ENCODE measurements at regions not wholly inside any gene's neighbourhood (a gene's known extent, or its start where the extent isn't known, plus 50 kb on each side); places are given as distances from the start of the nearest gene placed in this dataset.

GRCh38 chr5:93845376-93845775 lies 104.0 kb upstream of the POU5F2 start:
- Mint-ChIP-seq H3K4me3 (no peak overlapping the region), H3K36me3 (ENCODE audit: low read depth) (peaks cover 39% of the 10 kb centered on the region), H3K4me1 (no peaks in the 10 kb centered on the region), H3K9me3 (peaks cover 23% of the 10 kb centered on the region), H3K27me3 (no peaks in the 10 kb centered on the region), H3K27ac (no peak overlapping the region)
- no peak for DNase-seq
- ATAC-seq = no peak

DNA sequence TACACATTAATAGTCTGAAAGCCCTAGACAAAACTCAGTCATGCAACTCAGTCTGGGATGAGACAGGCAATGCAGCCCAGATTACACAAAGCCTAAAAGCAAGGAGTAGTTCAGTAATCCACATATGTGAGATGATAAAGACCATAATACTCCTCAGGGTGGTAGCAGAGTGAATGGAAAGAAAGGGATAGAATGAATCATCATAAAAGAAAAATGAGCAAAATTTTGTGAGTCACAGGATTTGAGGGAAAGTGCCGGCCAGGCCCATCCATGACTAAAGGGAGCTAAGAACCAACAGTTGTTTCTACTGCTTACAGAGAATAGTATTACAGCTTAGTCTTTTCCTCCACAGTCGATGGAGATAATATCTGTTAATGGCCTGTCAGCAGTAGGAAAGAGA lies 90.0 kb upstream of the POU5F2 start:
- no peak overlapping the region for H3K27ac Mint-ChIP-seq
- no peak overlapping the region for H3K4me3 Mint-ChIP-seq
- no peak for DNase-seq
- no peaks in the 10 kb centered on the region for H3K4me1 Mint-ChIP-seq
- peaks cover 18% of the 10 kb centered on the region for H3K9me3 Mint-ChIP-seq
- ATAC-seq = no peak
- H3K36me3 Mint-ChIP-seq (ENCODE audit: low read depth) = peaks cover 20% of the 10 kb centered on the region
- no peaks in the 10 kb centered on the region for H3K27me3 Mint-ChIP-seq

DNA sequence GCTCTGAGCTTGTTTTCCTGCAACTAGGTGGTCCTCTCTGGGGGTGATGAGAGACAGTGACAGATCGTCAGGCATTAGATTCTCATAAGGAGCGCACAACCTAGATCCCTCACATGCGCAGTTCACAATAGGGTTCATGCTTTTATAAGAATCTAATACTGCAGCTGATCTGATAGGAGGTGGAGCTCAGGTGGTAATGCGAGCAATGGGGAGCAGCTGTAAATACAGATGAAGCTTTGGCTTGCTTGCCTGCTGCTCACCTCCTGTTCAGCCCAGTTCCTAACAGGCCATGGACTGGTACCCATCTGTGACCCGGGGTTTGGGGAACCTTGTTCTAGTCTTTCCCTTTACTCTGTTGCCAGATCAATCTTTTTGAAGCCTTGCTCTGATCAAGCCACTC lies 89.5 kb upstream of the POU5F2 start:
- H3K4me3 Mint-ChIP-seq = no peak overlapping the region
- DNase-seq = no peak
- no peaks in the 10 kb centered on the region for H3K27me3 Mint-ChIP-seq
- H3K9me3 Mint-ChIP-seq = peaks cover 22% of the 10 kb centered on the region
- H3K36me3 Mint-ChIP-seq (ENCODE audit: low read depth) = peaks cover 20% of the 10 kb centered on the region
- no peak for ATAC-seq
- no peaks in the 10 kb centered on the region for H3K4me1 Mint-ChIP-seq
- no peak overlapping the region for H3K27ac Mint-ChIP-seq

GRCh38 chr5:93829346-93829745 lies 87.9 kb upstream of the POU5F2 start:
- no peak overlapping the region for H3K4me3 Mint-ChIP-seq
- no peak for DNase-seq
- peaks cover 30% of the 10 kb centered on the region for H3K9me3 Mint-ChIP-seq
- peaks cover 27% of the 10 kb centered on the region for H3K36me3 Mint-ChIP-seq (ENCODE audit: low read depth)
- ATAC-seq = no peak
- H3K4me1 Mint-ChIP-seq = no peaks in the 10 kb centered on the region
- H3K27ac Mint-ChIP-seq = no peak overlapping the region
- H3K27me3 Mint-ChIP-seq = no peaks in the 10 kb centered on the region

DNA sequence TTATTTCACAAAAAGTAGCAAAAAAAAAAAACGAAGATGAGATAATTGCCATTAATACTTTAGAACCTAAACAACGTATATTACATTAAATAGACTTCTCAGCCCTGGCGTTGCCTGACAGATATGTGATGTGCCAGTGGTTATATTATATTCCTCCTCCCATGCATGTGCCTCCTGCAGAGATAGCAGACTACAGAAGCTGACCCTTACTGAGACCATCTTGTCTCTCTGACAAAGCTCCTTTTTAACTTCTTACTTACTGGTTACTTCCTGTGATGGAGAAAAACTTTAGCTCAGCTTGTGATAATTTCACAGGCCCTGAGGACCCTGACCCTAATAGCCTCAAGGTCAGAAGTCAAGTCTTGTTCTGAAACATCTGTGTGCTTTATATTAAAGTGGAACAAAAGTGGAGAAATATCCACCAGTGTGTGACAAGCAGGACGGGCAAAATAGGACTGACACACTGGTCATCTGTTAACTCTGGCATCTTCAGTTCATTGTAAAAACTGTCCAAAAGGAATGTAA lies 80.6 kb upstream of the POU5F2 start:
- Mint-ChIP-seq H3K4me3 (no peak overlapping the region), H3K9me3 (peaks cover 16% of the 10 kb centered on the region), H3K4me1 (no peaks in the 10 kb centered on the region), H3K27me3 (no peaks in the 10 kb centered on the region), H3K36me3 (ENCODE audit: low read depth) (peaks cover 30% of the 10 kb centered on the region), H3K27ac (no peak overlapping the region)
- no peak for ATAC-seq
- no peak for DNase-seq

DNA sequence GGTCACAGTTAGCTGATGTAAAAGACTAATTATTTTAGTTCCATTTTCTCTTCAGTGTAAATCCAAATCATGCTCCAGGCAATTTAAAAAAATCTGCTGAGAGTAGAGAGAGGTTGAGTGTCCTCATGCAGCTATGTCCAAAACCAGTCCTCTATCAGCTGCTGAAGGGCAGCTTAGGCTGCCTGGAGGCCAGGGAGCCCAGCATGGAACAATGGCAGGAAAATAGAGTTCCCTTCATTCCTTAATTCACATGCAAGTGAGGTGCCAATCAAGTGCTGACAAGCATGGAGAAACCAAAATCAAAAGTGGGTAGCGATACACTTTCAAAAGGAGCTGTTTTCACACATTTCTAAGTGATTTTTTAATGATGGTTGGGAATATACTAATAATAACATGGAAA lies 78.3 kb upstream of the POU5F2 start:
- Mint-ChIP-seq H3K4me3 (no peak overlapping the region), H3K36me3 (ENCODE audit: low read depth) (peaks cover 28% of the 10 kb centered on the region), H3K4me1 (no peaks in the 10 kb centered on the region), H3K27ac (no peak overlapping the region), H3K27me3 (no peaks in the 10 kb centered on the region), H3K9me3 (peaks cover 4% of the 10 kb centered on the region)
- ATAC-seq = no peak
- DNase-seq = no peak

DNA sequence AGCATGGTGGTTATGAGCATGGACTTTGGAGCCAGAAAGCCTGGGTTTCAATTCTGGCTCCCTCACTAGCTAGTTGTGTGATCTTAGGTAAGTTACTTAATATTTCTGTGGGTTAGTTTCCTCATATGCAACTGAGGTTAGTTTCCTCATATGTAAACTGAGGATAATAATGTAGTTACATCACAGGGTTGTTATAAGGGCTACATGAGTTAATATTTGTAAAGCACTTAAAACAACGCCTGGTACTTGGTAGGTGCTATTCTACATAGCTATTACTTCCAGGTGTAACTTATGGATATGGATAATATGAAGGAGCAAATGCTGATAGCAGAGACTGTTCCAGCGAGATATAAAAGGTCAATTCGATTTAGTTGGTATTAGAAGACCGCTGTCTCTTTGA lies 69.4 kb upstream of the POU5F2 start:
- no peak for DNase-seq
- ATAC-seq = no peak
- Mint-ChIP-seq H3K9me3 (no peaks in the 10 kb centered on the region), H3K27me3 (no peaks in the 10 kb centered on the region), H3K36me3 (ENCODE audit: low read depth) (peaks cover 8% of the 10 kb centered on the region), H3K4me1 (no peaks in the 10 kb centered on the region), H3K27ac (no peak overlapping the region), H3K4me3 (no peak overlapping the region)

DNA sequence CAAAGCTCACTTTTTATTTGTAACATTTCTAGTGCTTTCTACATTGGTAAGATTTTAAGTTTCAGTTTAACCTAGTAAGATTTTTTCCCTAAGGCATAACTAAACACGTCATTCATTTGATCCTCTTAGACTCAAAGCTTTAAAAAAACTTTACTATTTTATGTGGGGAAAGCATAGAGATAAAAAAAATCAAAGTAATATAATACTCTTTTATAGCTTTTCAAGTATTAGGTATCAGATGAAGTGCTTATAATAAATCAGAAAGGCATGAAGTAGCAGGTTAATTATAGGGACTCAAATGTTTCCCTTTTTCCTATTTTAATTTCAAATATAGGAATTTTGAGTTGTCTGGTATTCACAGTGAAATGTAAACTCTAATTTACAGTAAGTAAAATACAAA lies 68.0 kb upstream of the POU5F2 start:
- DNase-seq = no peak
- H3K4me3 Mint-ChIP-seq = no peak overlapping the region
- ATAC-seq = no peak
- H3K27me3 Mint-ChIP-seq = no peaks in the 10 kb centered on the region
- H3K36me3 Mint-ChIP-seq (ENCODE audit: low read depth) = peaks cover 4% of the 10 kb centered on the region
- no peak overlapping the region for H3K27ac Mint-ChIP-seq
- H3K4me1 Mint-ChIP-seq = no peaks in the 10 kb centered on the region
- no peaks in the 10 kb centered on the region for H3K9me3 Mint-ChIP-seq

DNA sequence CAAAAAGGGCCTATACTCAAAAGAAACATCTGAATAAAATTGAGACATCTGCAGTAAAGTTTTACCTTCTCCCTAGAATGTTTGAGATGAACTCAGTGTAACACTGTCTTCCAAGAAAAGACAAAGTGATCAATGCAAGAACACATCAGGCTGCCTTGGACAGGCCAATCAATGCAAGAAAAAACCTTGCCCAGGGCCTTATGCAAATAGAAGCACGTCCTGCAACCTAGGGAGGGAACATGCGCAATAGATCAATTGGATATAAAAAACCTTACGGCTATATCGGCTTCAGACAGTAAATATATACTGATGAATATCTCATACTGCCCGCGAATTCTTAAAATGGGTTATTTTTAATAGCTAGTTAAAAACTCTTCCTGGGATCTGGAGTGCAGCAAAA lies 66.4 kb upstream of the POU5F2 start:
- Mint-ChIP-seq H3K4me1 (no peaks in the 10 kb centered on the region), H3K27ac (no peak overlapping the region), H3K27me3 (no peaks in the 10 kb centered on the region), H3K4me3 (no peak overlapping the region), H3K36me3 (ENCODE audit: low read depth) (no peaks in the 10 kb centered on the region), H3K9me3 (no peaks in the 10 kb centered on the region)
- DNase-seq = no peak
- no peak for ATAC-seq

DNA sequence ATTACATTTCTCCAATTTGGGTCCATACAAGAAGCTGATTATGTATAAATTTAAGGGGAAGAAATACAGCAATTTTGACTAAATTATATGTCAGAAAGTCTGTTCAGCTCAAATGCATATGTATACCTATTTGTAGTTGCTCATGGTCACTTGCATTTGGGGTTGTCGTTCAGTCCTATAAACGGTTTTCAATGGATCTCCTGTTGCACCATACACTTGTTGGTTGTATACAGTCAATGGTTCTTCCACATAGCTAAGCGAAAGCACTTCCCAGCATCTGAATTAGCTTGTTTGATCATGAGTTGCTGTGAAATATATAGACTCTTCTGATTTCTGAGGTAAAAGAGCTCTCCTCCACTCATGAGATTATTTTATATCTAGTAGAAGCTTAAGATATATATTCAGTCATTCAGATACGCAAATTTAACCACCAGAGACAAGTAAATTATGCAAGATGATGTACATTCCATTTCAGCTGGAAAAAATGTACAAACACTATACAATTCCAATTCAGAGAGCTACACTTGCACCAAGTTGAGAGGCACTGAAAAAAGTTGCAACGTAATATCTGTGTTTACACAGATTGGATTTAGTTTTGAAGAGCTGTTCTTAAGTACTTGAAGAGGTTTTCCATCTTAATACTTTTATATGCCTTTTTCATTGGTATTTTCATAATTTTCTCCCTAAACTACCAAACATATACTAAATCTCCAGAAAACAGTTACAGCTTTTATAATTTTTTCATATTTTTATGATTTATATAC lies 64.4 kb upstream of the POU5F2 start:
- H3K4me1 Mint-ChIP-seq = peaks cover 2% of the 10 kb centered on the region
- no peak overlapping the region for H3K27ac Mint-ChIP-seq
- DNase-seq (no peak), ATAC-seq (no peak)
- H3K4me3 Mint-ChIP-seq = no peak overlapping the region
- H3K9me3 Mint-ChIP-seq = no peaks in the 10 kb centered on the region
- H3K27me3 Mint-ChIP-seq = no peaks in the 10 kb centered on the region
- no peaks in the 10 kb centered on the region for H3K36me3 Mint-ChIP-seq (ENCODE audit: low read depth)

DNA sequence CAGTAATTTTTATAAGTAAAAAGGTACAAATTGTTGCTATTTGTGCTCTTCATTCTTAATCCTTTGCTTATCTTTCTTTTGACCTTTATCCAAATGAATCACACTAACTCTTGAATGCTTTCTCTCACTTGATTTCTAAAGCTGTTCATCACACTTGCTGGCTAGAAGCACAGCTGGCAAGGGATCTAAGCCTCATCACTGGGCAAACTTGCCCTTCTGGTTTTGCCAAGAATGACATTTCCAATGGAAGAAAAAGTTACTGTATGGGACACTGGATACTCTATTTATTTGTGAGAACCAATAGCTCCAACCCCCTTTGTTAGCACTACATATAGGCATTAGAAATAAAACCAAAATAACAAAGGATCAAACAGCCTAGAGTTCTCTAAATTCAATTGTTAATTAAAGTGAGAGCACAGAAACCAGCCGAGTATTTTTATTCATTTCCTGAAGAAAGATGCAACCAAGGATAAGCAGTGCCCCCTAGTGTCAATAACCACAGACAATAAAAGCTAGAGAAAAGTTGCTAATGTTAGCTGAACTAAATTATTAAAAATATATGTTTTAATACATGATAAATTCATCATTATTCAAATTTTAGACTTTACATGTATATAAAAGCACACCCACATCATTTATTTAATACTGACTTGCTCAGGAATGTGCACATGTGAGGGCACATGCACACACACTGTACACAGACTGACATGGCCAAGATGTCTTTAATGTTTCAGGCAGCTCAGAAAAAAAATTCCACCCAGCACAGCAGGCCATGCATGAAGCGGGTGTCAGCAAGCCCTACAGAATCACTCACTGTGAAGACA lies 59.8 kb upstream of the POU5F2 start:
- peak; percentile 11 for DNase-seq
- Mint-ChIP-seq H3K4me1 (peaks cover 2% of the 10 kb centered on the region), H3K27ac (no peak overlapping the region), H3K9me3 (no peaks in the 10 kb centered on the region), H3K4me3 (no peak overlapping the region), H3K27me3 (no peaks in the 10 kb centered on the region), H3K36me3 (ENCODE audit: low read depth) (no peaks in the 10 kb centered on the region)
- ATAC-seq = no peak

- Mint-ChIP-seq H3K4me1 (no peaks in the 10 kb centered on the region), H3K27me3 (no peaks in the 10 kb centered on the region), H3K36me3 (ENCODE audit: low read depth) (peaks cover 14% of the 10 kb centered on the region), H3K9me3 (no peaks in the 10 kb centered on the region), H3K27ac (peak overlapping the region; percentile 36), H3K4me3 (no peak overlapping the region)
- ATAC-seq (no peak), DNase-seq (no peak)
Observed at GRCh38 chr5:93794954-93795353, 53.6 kb upstream of the POU5F2 start.

- Mint-ChIP-seq H3K27me3 (no peaks in the 10 kb centered on the region), H3K27ac (no peak overlapping the region), H3K9me3 (no peaks in the 10 kb centered on the region), H3K36me3 (ENCODE audit: low read depth) (peaks cover 14% of the 10 kb centered on the region), H3K4me1 (no peaks in the 10 kb centered on the region), H3K4me3 (no peak overlapping the region)
- DNase-seq (no peak), ATAC-seq (no peak)
Observed at GRCh38 chr5:93793159-93793781, 51.9 kb upstream of the POU5F2 start.

DNA sequence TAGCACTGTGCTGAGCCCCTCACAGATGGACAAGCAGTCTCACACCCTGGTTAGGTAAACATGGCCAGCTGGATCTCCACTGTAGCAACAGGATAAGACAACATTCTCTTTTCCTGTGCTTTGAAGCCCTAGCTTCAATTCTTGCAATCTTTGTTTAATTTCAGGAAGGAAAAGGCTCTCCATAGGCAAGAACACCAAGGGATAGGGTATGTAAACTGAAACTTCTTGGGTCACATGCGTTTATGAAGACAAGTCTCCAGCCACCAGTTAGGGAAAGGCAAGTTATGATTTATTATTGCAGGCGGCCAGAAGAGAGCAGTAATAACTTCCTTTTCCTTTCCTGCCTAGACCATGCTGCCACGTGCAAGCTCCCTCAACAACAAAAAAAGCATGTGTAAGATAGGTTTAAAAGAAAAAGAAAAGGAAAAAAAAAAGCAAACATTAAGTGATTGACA lies 50.1 kb upstream of the POU5F2 start:
- no peak overlapping the region for H3K4me3 Mint-ChIP-seq
- peaks cover 14% of the 10 kb centered on the region for H3K36me3 Mint-ChIP-seq (ENCODE audit: low read depth)
- no peaks in the 10 kb centered on the region for H3K4me1 Mint-ChIP-seq
- no peaks in the 10 kb centered on the region for H3K27me3 Mint-ChIP-seq
- ATAC-seq (no peak), DNase-seq (no peak)
- no peaks in the 10 kb centered on the region for H3K9me3 Mint-ChIP-seq
- H3K27ac Mint-ChIP-seq = no peak overlapping the region

Data from activated naive CD8-positive, alpha-beta T cell treated with anti-CD3 and anti-CD28 coated beads, Interleukin-2, amount 50 U/mL, for 24 hours (primary cell).